Testis (tissue), 2 donors: ENCODE measurements at regions not wholly inside any gene's neighbourhood (a gene's known extent, or its start where the extent isn't known, plus 50 kb on each side); places are given as distances from the start of the nearest gene placed in this dataset.

ENCODE experiments used
- POLR2A ChIP-seq: fragments of 450-650 bp; IDR thresholded peaks from one replicate; pipeline ENCODE4 v1.6.1; 2017; ENCODE audit warnings: antibody characterized with exemption, mild to moderate bottlenecking, moderate library complexity
- TF ChIP-seq, protein P1 (sequence below), 3 experiments: fragments of 450-650 bp in 2 of 3; fragments of 200-600 bp in 1 of 3; sonication (generic) in 1 of 3; IDR thresholded peaks; one replicate each; pipeline ENCODE4 v1.5.1; 2016 to 2019; ENCODE audit warnings: antibody characterized with exemption in 3 of 3, mild to moderate bottlenecking in 2 of 3, moderate library complexity in 1 of 3

DNA sequence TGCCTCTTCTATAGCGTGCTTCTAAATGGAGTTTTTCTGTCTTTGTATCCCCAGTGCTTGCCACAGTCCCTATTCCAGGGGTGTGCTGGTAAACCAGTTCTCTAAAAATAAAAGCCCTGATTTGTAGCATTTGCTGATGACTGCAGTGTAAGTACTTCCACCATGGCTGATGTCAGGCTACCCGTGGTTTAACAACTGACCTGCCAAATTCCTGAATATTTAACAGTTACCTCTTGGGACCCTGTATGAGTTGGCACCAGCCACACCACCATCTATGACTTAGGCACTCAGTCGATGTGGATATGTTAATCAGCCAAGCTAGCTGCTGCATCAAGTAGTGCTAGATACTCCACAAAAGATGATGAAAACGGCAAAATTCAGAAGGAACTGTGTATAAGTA lies 94.0 kb upstream of the MTNR1B start:
- TF ChIP-seq, protein P1, sequence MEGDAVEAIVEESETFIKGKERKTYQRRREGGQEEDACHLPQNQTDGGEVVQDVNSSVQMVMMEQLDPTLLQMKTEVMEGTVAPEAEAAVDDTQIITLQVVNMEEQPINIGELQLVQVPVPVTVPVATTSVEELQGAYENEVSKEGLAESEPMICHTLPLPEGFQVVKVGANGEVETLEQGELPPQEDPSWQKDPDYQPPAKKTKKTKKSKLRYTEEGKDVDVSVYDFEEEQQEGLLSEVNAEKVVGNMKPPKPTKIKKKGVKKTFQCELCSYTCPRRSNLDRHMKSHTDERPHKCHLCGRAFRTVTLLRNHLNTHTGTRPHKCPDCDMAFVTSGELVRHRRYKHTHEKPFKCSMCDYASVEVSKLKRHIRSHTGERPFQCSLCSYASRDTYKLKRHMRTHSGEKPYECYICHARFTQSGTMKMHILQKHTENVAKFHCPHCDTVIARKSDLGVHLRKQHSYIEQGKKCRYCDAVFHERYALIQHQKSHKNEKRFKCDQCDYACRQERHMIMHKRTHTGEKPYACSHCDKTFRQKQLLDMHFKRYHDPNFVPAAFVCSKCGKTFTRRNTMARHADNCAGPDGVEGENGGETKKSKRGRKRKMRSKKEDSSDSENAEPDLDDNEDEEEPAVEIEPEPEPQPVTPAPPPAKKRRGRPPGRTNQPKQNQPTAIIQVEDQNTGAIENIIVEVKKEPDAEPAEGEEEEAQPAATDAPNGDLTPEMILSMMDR (IDR thresholded peaks at IDR 0.05): no peak
- TF ChIP-seq POLR2A: no peak
